Esophagus muscularis mucosa (tissue), 3 donors: ENCODE measurements at regions not wholly inside any gene's neighbourhood (a gene's known extent, or its start where the extent isn't known, plus 50 kb on each side); places are given as distances from the start of the nearest gene placed in this dataset.

Experiments used
- POLR2A ChIP-seq: fragments of 450-650 bp; IDR thresholded peaks from one replicate; pipeline ENCODE4 v1.6.1; 2017; ENCODE audit warnings: antibody characterized with exemption, moderate library complexity, mild to moderate bottlenecking, low read depth
- POLR2AphosphoS5 ChIP-seq, 2 donors: sonication (generic); formaldehyde crosslinking; IDR thresholded peaks; one replicate each; pipeline ENCODE4 v1.6.1; 2017; ENCODE audit warnings: antibody characterized with exemption in 2 of 2
- TF ChIP-seq, protein P1 (sequence below), 3 experiments: fragments of 200-600 bp in 2 of 3; fragments of 450-650 bp in 1 of 3; sonication (generic) in 2 of 3; IDR thresholded peaks; one replicate each; pipeline ENCODE4 v1.5.1; 2017 to 2019; ENCODE audit warnings: antibody characterized with exemption in 3 of 3, mild to moderate bottlenecking in 2 of 3, moderate library complexity in 1 of 3

DNA sequence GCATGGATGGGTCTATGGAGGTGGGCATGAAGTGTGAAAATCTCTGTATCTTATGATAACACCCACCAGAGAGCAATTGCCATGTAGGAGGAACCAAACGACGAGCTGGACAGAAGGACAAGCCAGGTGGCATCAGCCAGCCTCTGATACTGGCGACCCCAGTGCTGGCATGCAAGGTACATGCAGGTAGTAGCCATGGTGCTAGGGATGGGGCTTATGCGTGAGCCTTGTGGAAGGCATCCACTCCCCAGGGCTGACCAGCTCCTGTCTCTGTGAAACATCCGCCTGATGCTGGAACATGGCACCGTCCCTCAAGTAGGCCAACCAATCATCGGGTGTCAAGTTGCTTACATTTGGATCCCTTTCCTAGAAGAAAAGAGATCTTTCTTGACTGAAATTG, 412.9 kb downstream of the GADD45G start:
- TF ChIP-seq, protein P1, sequence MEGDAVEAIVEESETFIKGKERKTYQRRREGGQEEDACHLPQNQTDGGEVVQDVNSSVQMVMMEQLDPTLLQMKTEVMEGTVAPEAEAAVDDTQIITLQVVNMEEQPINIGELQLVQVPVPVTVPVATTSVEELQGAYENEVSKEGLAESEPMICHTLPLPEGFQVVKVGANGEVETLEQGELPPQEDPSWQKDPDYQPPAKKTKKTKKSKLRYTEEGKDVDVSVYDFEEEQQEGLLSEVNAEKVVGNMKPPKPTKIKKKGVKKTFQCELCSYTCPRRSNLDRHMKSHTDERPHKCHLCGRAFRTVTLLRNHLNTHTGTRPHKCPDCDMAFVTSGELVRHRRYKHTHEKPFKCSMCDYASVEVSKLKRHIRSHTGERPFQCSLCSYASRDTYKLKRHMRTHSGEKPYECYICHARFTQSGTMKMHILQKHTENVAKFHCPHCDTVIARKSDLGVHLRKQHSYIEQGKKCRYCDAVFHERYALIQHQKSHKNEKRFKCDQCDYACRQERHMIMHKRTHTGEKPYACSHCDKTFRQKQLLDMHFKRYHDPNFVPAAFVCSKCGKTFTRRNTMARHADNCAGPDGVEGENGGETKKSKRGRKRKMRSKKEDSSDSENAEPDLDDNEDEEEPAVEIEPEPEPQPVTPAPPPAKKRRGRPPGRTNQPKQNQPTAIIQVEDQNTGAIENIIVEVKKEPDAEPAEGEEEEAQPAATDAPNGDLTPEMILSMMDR (IDR thresholded peaks at IDR 0.05) = no peak
- TF ChIP-seq POLR2A (no peak), POLR2AphosphoS5 (IDR thresholded peaks at IDR 0.05) (no peak)
